ENCODE measurements at regions not wholly inside any gene's neighbourhood (a gene's known extent, or its start where the extent isn't known, plus 50 kb on each side); places are given as distances from the start of the nearest gene placed in this dataset.
"Not testable (repeated sequence)": the region's sequence is repeated elsewhere in the genome, so short reads cannot be mapped to it uniquely, and the experiment has no call there.

DNA sequence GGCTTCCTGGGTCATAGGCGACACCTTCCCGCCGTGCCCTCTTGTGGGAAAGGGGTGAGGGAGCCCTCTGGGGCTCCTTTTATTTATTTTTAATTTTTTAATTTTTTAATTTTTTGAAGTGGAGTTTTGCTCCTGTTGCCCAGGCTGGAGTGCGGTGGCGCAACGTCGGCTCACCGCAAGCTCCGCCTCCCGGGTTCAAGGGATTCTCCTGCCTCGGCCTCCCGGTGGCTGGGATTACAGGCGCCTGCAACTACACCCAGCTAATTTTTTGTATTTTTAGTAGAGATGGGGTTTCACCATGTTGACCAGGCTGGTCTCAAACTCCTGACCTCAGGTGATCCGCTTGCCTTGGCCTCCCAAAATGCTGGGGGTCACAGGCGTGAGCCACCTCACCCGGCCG lies 49.9 kb upstream of the ELFN1 start:
- H3K4me3 Mint-ChIP-seq; CTCF ChIA-PET; H3K9me3 Mint-ChIP-seq; H3K36me3 Mint-ChIP-seq (ENCODE audit: low read depth); H3K4me1 Mint-ChIP-seq; ATAC-seq (ENCODE audit: low read depth); DNase-seq; H3K27ac Mint-ChIP-seq; H3K27me3 Mint-ChIP-seq; intact Hi-C loops (cut with micrococcal nuclease): not testable (repeated sequence)
- POLR2A ChIA-PET = interaction anchor here (0.6 kb wide), 1 partner anchor 44 kb away, joined by 4 read pairs; no protein-coding TSS in a partner anchor

DNA sequence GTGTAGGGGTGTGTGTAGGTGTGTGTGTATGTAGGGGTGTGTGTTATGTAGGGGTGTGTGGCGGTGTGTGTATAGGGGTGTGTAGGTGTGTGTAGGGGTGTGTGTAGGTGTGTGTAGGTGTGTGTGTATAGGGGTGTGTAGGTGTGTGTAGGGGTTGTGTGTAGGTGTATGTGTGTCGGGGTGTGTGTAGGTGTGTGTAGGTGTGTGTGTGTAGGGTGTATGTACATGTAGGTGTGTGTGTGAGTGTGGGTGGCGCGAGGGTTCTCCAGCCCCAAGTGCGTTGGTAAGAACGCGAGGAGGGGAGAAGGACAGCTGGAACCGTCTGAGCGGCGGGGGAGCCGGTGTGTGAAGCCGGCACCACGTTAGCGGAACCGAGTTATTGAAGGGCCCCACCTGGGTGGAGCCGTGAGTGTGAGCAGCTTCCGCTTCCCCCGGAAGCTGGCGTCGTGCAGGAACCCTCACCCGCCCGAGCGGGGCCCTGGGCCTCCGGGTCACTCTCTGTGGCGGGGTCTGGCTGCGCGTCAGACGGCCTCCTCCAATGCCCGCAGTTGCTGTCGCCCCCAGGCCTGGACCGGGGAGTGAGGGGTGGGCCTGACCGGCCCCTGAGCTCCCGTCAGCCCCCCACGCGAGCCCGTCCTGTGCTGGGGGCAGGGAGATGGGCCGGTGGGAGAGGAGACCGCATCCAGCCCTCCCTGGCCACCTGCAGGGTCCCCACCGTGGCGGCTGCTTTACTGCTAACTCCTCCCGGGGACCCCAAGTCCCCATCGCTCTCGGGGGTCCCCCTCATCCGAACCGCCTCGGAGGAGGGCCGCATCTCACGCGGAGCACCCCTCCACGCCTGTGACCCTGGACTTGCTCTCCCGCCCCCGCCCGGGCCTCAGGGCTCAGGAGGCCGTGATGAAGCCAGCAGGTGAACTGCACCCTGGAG lies 49.6 kb upstream of the PSMG3 start:
- TF ChIP-seq, protein P1, sequence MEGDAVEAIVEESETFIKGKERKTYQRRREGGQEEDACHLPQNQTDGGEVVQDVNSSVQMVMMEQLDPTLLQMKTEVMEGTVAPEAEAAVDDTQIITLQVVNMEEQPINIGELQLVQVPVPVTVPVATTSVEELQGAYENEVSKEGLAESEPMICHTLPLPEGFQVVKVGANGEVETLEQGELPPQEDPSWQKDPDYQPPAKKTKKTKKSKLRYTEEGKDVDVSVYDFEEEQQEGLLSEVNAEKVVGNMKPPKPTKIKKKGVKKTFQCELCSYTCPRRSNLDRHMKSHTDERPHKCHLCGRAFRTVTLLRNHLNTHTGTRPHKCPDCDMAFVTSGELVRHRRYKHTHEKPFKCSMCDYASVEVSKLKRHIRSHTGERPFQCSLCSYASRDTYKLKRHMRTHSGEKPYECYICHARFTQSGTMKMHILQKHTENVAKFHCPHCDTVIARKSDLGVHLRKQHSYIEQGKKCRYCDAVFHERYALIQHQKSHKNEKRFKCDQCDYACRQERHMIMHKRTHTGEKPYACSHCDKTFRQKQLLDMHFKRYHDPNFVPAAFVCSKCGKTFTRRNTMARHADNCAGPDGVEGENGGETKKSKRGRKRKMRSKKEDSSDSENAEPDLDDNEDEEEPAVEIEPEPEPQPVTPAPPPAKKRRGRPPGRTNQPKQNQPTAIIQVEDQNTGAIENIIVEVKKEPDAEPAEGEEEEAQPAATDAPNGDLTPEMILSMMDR (IDR thresholded peaks at IDR 0.05) = no peak
- intact Hi-C loops (cut with micrococcal nuclease) = no loop called here
- no peak for DNase-seq
- Mint-ChIP-seq H3K9me3 (no peaks in the 10 kb centered on the region), H3K4me3 (no peak overlapping the region), H3K27me3 (peaks cover 4% of the 10 kb centered on the region), H3K4me1 (no peaks in the 10 kb centered on the region), H3K27ac (no peak overlapping the region), H3K36me3 (ENCODE audit: low read depth) (no peaks in the 10 kb centered on the region)
- ATAC-seq (ENCODE audit: low read depth) = peak; percentile 25
- POLR2A ChIA-PET = no interaction called here
- CTCF ChIA-PET = no interaction called here

All from activated B cell treated with CpG ODN at 0.5 μM for 24 hours (primary cell).